ENCODE measurements at regions not wholly inside any gene's neighbourhood (a gene's known extent, or its start where the extent isn't known, plus 50 kb on each side); places are given as distances from the start of the nearest gene placed in this dataset.

DNA sequence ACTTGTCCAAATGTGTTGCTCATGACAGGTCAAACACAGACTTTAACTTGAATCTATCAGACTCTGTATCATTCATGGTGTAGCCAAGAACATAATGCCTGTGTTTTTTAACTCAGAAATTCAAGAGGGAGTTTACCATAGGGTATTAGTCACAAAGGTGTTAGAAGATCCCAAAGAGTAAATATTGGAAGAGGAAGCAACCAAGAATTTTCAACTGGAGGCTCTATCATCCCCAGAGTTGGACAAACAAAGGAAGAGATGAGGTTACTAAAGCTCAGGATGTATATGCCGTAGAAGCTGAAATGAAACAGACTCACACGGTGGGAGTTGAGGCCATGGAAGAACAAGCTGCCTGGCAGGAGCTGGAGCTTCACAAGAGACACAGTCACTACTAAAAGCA lies 116.2 kb upstream of the COL8A1 start:
- no peak for DNase-seq (ENCODE audit: low spot score, unreplicated experiment)
- Mint-ChIP-seq H3K9me3 (ENCODE audit: low read depth) (peaks cover 3% of the 10 kb centered on the region), H3K36me3 (ENCODE audit: insufficient read depth) (no peaks in the 10 kb centered on the region), H3K4me1 (ENCODE audit: low read depth) (peaks cover 6% of the 10 kb centered on the region), H3K27ac (no peak overlapping the region), H3K27me3 (peaks cover 23% of the 10 kb centered on the region), H3K4me3 (ENCODE audit: low read depth) (no peak overlapping the region)
- TF ChIP-seq, protein P1, sequence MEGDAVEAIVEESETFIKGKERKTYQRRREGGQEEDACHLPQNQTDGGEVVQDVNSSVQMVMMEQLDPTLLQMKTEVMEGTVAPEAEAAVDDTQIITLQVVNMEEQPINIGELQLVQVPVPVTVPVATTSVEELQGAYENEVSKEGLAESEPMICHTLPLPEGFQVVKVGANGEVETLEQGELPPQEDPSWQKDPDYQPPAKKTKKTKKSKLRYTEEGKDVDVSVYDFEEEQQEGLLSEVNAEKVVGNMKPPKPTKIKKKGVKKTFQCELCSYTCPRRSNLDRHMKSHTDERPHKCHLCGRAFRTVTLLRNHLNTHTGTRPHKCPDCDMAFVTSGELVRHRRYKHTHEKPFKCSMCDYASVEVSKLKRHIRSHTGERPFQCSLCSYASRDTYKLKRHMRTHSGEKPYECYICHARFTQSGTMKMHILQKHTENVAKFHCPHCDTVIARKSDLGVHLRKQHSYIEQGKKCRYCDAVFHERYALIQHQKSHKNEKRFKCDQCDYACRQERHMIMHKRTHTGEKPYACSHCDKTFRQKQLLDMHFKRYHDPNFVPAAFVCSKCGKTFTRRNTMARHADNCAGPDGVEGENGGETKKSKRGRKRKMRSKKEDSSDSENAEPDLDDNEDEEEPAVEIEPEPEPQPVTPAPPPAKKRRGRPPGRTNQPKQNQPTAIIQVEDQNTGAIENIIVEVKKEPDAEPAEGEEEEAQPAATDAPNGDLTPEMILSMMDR (IDR thresholded peaks at IDR 0.05; ENCODE audit: unreplicated experiment) = no peak

DNA sequence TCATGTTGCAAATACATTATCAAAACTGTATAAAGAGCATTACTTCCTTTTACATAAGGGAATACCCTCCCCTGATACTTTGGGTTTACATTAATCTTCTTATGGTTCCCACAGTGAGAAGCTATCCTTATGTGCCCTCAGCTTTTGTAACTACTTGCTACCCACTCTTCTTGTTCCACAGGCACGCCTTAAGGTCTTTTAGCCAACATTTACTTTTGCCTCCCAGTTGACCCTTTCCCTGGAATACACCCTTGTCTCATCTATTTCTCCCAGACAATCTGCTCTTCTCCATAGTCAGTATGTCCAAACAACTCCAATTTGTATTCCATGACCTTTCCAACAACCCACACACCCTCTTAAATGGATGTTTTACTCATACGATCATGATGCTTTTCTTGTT lies 116.8 kb upstream of the COL8A1 start:
- no peak overlapping the region for H3K4me3 Mint-ChIP-seq (ENCODE audit: low read depth)

DNA sequence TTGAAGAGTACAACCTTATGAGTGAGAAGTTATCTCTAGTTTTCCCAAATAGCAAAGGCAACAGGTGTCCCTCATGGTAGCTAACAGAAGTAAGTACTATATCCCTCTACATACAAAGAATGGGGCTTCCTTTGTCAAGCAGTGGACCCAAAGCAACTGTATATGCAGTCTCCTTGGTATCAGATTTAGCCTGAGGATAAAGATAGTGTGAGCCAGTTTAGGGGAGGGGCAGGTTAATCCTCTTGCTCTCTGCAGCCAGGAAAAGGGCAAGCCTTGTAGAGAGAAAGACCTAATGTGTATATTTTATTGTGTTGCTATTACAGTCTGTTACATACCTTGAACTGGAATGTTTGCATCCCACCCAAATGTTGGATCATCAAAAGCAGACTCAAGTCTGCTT lies 117.9 kb upstream of the COL8A1 start:
- no peak for DNase-seq (ENCODE audit: low spot score, unreplicated experiment)
- peaks cover 6% of the 10 kb centered on the region for H3K4me1 Mint-ChIP-seq (ENCODE audit: low read depth)
- H3K27ac Mint-ChIP-seq = no peak overlapping the region
- H3K4me3 Mint-ChIP-seq (ENCODE audit: low read depth) = no peak overlapping the region
- TF ChIP-seq, protein P1 (IDR thresholded peaks at IDR 0.05; ENCODE audit: unreplicated experiment) = no peak
- H3K9me3 Mint-ChIP-seq (ENCODE audit: low read depth) = no peaks in the 10 kb centered on the region
- H3K27me3 Mint-ChIP-seq = peaks cover 28% of the 10 kb centered on the region
- H3K36me3 Mint-ChIP-seq (ENCODE audit: insufficient read depth) = no peaks in the 10 kb centered on the region

More for the DNA sequence above, 116.8 kb upstream of the COL8A1 start:
- Mint-ChIP-seq H3K27me3 (peaks cover 26% of the 10 kb centered on the region), H3K9me3 (ENCODE audit: low read depth) (peaks cover 3% of the 10 kb centered on the region), H3K4me1 (ENCODE audit: low read depth) (peaks cover 6% of the 10 kb centered on the region), H3K27ac (no peak overlapping the region), H3K36me3 (ENCODE audit: insufficient read depth) (no peaks in the 10 kb centered on the region)
- no peak for DNase-seq (ENCODE audit: low spot score, unreplicated experiment)
- TF ChIP-seq, protein P1 (IDR thresholded peaks at IDR 0.05; ENCODE audit: unreplicated experiment) = no peak

DNA sequence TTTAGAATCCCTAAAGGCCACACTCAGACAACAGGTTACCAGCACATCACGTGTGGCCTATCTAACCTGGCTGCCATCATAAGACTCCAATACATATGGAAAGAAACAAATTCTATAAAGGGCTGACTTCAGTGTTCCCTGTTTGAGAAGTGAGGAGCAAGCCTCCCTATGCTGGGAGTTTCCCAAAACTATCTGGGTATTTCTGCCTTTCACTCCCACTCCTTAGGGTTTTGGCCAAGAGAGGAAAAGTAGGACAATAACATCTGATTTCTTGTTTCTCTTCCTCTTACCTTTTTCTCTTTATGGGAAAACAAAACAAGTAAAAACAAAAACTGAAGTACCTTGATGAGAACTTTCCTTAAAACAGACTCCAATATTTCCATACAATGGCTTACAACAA lies 121.5 kb upstream of the COL8A1 start:
- DNase-seq (ENCODE audit: low spot score, unreplicated experiment) = no peak
- no peak overlapping the region for H3K4me3 Mint-ChIP-seq (ENCODE audit: low read depth)
- H3K9me3 Mint-ChIP-seq (ENCODE audit: low read depth) = no peaks in the 10 kb centered on the region
- H3K27me3 Mint-ChIP-seq = peaks cover 16% of the 10 kb centered on the region
- TF ChIP-seq, protein P1 (IDR thresholded peaks at IDR 0.05; ENCODE audit: unreplicated experiment) = no peak
- no peaks in the 10 kb centered on the region for H3K36me3 Mint-ChIP-seq (ENCODE audit: insufficient read depth)
- no peak overlapping the region for H3K27ac Mint-ChIP-seq
- H3K4me1 Mint-ChIP-seq (ENCODE audit: low read depth) = peaks cover 6% of the 10 kb centered on the region

DNA sequence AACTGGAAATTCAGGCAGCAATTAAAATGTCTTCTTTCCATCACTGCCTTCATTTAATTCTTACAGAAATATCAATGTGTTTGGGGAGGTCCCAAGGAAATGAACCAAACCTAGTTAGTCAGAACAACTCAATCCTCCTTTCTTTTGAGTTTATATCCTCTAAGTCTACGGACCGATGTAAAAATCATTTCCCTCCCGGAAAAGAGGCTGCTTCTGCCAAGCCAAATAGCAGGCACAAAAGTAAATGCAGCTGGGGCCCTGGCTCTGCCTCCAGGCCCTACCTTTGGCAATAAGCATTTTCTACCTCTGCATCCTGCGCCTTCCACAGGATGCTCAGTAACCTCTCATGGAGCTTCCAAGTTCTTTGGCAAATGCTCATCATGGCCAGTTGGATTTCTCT lies 122.5 kb upstream of the COL8A1 start:
- Mint-ChIP-seq H3K27ac (no peak overlapping the region), H3K4me1 (ENCODE audit: low read depth) (peaks cover 6% of the 10 kb centered on the region), H3K4me3 (ENCODE audit: low read depth) (no peak overlapping the region), H3K27me3 (peaks cover 12% of the 10 kb centered on the region), H3K9me3 (ENCODE audit: low read depth) (no peaks in the 10 kb centered on the region), H3K36me3 (ENCODE audit: insufficient read depth) (no peaks in the 10 kb centered on the region)
- TF ChIP-seq, protein P1 (IDR thresholded peaks at IDR 0.05; ENCODE audit: unreplicated experiment) = no peak
- DNase-seq (ENCODE audit: low spot score, unreplicated experiment) = no peak

Measured in progenitor cell of endocrine pancreas (in vitro differentiated cells).